GM18499 (cell line): ENCODE measurements at regions not wholly inside any gene's neighbourhood (a gene's known extent, or its start where the extent isn't known, plus 50 kb on each side); places are given as distances from the start of the nearest gene placed in this dataset.
"Not testable (repeated sequence)": the region's sequence is repeated elsewhere in the genome, so short reads cannot be mapped to it uniquely, and the experiment has no call there.

ENCODE experiments used
- ATAC-seq: cut with Tn5 transposase; IDR thresholded peaks from one replicate; pipeline ENCODE4 v1.9.1; 2021; ENCODE audit warnings: moderate number of reproducible peaks; ENCODE audit not compliant: insufficient read depth, unreplicated experiment

GRCh38 chr5:91288118-91288916 lies 94.8 kb downstream of the ARRDC3 start:
- no peak for ATAC-seq

GRCh38 chr5:91285062-91285461 lies 98.1 kb downstream of the ARRDC3 start:
- not testable (repeated sequence) for ATAC-seq

GRCh38 chr5:91283899-91284298 lies 99.2 kb downstream of the ARRDC3 start:
- ATAC-seq, result no peak

- no peak for ATAC-seq
These were observed 99.8 kb downstream of the ARRDC3 start for GRCh38 chr5:91283326-91283725.

GRCh38 chr5:91282210-91282609 lies 100.9 kb downstream of the ARRDC3 start:
- ATAC-seq, result no peak

GRCh38 chr5:91281401-91281800 lies 101.7 kb downstream of the ARRDC3 start:
- ATAC-seq, result no peak

- peak; percentile 85 for ATAC-seq
These were observed 102.5 kb downstream of the ARRDC3 start for GRCh38 chr5:91280362-91281269.

GRCh38 chr5:91277840-91278239 lies 105.3 kb downstream of the ARRDC3 start:
- ATAC-seq, result no peak

GRCh38 chr5:91277093-91277626 lies 106.0 kb downstream of the ARRDC3 start:
- ATAC-seq, result no peak

GRCh38 chr5:91272858-91273257 lies 110.3 kb downstream of the ARRDC3 start:
- ATAC-seq, result peak; percentile 92

- peak; percentile 44 for ATAC-seq
These were observed 111.1 kb downstream of the ARRDC3 start for GRCh38 chr5:91271999-91272398.

GRCh38 chr5:91269198-91269597 lies 113.9 kb downstream of the ARRDC3 start:
- no peak for ATAC-seq

- ATAC-seq, result peak; percentile 46
These were observed 116.9 kb downstream of the ARRDC3 start for GRCh38 chr5:91266184-91266705.

GRCh38 chr5:91264311-91265051 lies 118.6 kb downstream of the ARRDC3 start:
- ATAC-seq, result no peak

- no peak for ATAC-seq
These were observed 119.2 kb downstream of the ARRDC3 start for GRCh38 chr5:91263898-91264297.

- ATAC-seq, result no peak
These were observed 125.8 kb downstream of the ARRDC3 start for GRCh38 chr5:91257301-91257700.

- no peak for ATAC-seq
These were observed 127.0 kb downstream of the ARRDC3 start for GRCh38 chr5:91256142-91256524.

GRCh38 chr5:91255396-91256141 lies 127.5 kb downstream of the ARRDC3 start:
- ATAC-seq, result no peak

GRCh38 chr5:91252916-91253315 lies 130.2 kb downstream of the ARRDC3 start:
- no peak for ATAC-seq
